GM12873 (cell line): ENCODE measurements at regions not wholly inside any gene's neighbourhood (a gene's known extent, or its start where the extent isn't known, plus 50 kb on each side); places are given as distances from the start of the nearest gene placed in this dataset.

Experiments used
- CTCF ChIP-seq: IDR thresholded peaks from 2 replicates; pipeline ENCODE4 v1.5.1; 2012; ENCODE audit warnings: low read depth, mild to moderate bottlenecking, moderate library complexity, low read length, control low read depth; ENCODE audit not compliant: insufficient read depth; ENCODE audit errors: missing control alignments

GRCh38 chr13:103289681-103290080 lies 223.5 kb upstream of the SLC10A2 start:
- no peak for TF ChIP-seq CTCF

- no peak for TF ChIP-seq CTCF
Observed at GRCh38 chr13:103288114-103288513, 221.9 kb upstream of the SLC10A2 start.

GRCh38 chr13:103287659-103288058 lies 221.4 kb upstream of the SLC10A2 start:
- no peak for TF ChIP-seq CTCF

- TF ChIP-seq CTCF = no peak
Observed at GRCh38 chr13:103284466-103284865, 218.2 kb upstream of the SLC10A2 start.

- TF ChIP-seq CTCF = no peak
Observed at GRCh38 chr13:103283451-103283820, 217.2 kb upstream of the SLC10A2 start.

- no peak for TF ChIP-seq CTCF
Observed at GRCh38 chr13:103282571-103283450, 216.6 kb upstream of the SLC10A2 start.

GRCh38 chr13:103277959-103278694 lies 211.9 kb upstream of the SLC10A2 start:
- TF ChIP-seq CTCF = no peak
